Superior temporal gyrus (tissue), 1 donor: ENCODE measurements at regions not wholly inside any gene's neighbourhood (a gene's known extent, or its start where the extent isn't known, plus 50 kb on each side); places are given as distances from the start of the nearest gene placed in this dataset.

Experiments used
- DNase-seq: peaks from one replicate; pipeline ENCODE4 v3.0.0-alpha.2; 2016; ENCODE audit errors: extremely low spot score

GRCh38 chr6:159342146-159342545 lies 172.9 kb downstream of the FNDC1 start:
- no peak for DNase-seq

GRCh38 chr6:159334068-159334467 lies 164.9 kb downstream of the FNDC1 start:
- no peak for DNase-seq

GRCh38 chr6:159331451-159331850 lies 162.3 kb downstream of the FNDC1 start:
- DNase-seq, result no peak

GRCh38 chr6:159329081-159329480 lies 159.9 kb downstream of the FNDC1 start:
- no peak for DNase-seq

GRCh38 chr6:159328052-159328451 lies 158.9 kb downstream of the FNDC1 start:
- no peak for DNase-seq

DNA sequence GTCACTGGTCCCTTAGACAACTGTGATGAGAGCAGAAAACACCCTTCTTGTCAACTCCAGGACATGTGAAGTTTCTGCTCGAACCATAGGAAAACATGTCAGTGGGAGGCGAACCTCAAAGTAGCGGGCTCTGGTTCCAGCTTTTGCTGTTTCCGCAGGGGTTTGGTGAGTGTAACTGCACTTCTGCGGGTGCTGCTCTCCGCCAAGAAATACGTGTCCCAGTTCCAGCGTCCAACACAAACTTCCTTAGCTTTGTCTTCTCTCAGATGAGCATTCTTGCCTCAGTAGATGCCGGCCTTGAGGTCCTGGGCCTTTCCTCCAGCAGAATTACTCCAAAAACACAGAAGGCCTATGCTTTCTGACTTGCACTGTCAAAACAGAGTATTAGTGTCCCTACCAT lies 156.3 kb downstream of the FNDC1 start:
- DNase-seq, result no peak

GRCh38 chr6:159324596-159324995 lies 155.4 kb downstream of the FNDC1 start:
- no peak for DNase-seq
